ENCODE measurements at regions not wholly inside any gene's neighbourhood (a gene's known extent, or its start where the extent isn't known, plus 50 kb on each side); places are given as distances from the start of the nearest gene placed in this dataset.

- no peak overlapping the region for H3K27ac Mint-ChIP-seq
- intact Hi-C loops (cut with micrococcal nuclease): no loop called here
- ATAC-seq: no peak
These were observed 635.3 kb downstream of the CDH11 start for GRCh38 chr16:64486561-64486960.

DNA sequence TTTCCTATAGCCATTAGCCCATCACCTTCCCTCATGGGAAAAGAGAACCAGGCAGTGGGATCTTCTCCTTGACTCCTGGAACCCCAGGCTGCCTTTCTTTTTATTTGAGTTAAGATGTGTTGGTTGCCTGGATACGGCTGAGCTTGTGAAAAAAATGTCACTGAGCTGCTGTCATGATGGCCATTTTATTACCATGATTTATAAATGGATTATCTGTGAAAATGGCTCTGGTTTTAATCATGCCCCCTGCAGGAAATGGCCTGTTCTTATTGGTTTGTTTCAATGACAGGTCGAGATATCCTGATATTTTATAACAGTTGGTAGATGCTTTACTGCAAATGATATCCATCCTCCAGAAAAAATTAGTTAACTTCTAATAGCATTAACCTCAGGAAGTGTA is 640.4 kb downstream of the CDH11 start:
- Mint-ChIP-seq H3K4me1 (no peaks in the 10 kb centered on the region), H3K36me3 (peaks cover 16% of the 10 kb centered on the region), H3K9me3 (peaks cover 7 to 12% of the 10 kb centered on the region in 2 donors), H3K27ac (no peak overlapping the region), H3K27me3 (ENCODE audit: low read depth in 2 of 2) (no peaks in the 10 kb centered on the region), H3K4me3 (no peak overlapping the region)
- Histone ChIP-seq H3K4me3 (ENCODE audit: low read length) (no peak overlapping the region), H3K9me3 (ENCODE audit: control insufficient read depth, insufficient read depth, low read length) (no peaks in the 10 kb centered on the region), H3K36me3 (ENCODE audit: control insufficient read depth, insufficient read depth, low read length) (no peaks in the 10 kb centered on the region), H3K27ac (ENCODE audit: low read length) (no peak overlapping the region), H3K27me3 (ENCODE audit: control insufficient read depth, insufficient read depth, low read length) (no peaks in the 10 kb centered on the region), H3K4me1 (ENCODE audit: control insufficient read depth, insufficient read depth, low read length) (no peaks in the 10 kb centered on the region)
- intact Hi-C loops (cut with micrococcal nuclease): no loop called here
- TF ChIP-seq, protein P1, sequence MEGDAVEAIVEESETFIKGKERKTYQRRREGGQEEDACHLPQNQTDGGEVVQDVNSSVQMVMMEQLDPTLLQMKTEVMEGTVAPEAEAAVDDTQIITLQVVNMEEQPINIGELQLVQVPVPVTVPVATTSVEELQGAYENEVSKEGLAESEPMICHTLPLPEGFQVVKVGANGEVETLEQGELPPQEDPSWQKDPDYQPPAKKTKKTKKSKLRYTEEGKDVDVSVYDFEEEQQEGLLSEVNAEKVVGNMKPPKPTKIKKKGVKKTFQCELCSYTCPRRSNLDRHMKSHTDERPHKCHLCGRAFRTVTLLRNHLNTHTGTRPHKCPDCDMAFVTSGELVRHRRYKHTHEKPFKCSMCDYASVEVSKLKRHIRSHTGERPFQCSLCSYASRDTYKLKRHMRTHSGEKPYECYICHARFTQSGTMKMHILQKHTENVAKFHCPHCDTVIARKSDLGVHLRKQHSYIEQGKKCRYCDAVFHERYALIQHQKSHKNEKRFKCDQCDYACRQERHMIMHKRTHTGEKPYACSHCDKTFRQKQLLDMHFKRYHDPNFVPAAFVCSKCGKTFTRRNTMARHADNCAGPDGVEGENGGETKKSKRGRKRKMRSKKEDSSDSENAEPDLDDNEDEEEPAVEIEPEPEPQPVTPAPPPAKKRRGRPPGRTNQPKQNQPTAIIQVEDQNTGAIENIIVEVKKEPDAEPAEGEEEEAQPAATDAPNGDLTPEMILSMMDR (IDR thresholded peaks at IDR 0.05): no peak
- no peak for ATAC-seq
- 92% methylated on average over 1 of the region's 2 CpGs for WGBS (ENCODE audit: insufficient coverage)
- DNase-seq: no peak

More at GRCh38 chr16:64486561-64486960, 635.3 kb downstream of the CDH11 start:
- H3K4me3 Mint-ChIP-seq: no peak overlapping the region
- Histone ChIP-seq H3K9me3 (ENCODE audit: control insufficient read depth, insufficient read depth, low read length) (peaks cover 4% of the 10 kb centered on the region), H3K27me3 (ENCODE audit: control insufficient read depth, insufficient read depth, low read length) (no peaks in the 10 kb centered on the region), H3K4me1 (ENCODE audit: control insufficient read depth, insufficient read depth, low read length) (no peaks in the 10 kb centered on the region), H3K4me3 (ENCODE audit: low read length) (no peak overlapping the region), H3K27ac (ENCODE audit: low read length) (no peak overlapping the region), H3K36me3 (ENCODE audit: control insufficient read depth, insufficient read depth, low read length) (no peaks in the 10 kb centered on the region)
- TF ChIP-seq, protein P1 (IDR thresholded peaks at IDR 0.05): no peak
- WGBS (ENCODE audit: insufficient coverage): 75% methylated on average over 1 of the region's 1 CpG
- no peaks in the 10 kb centered on the region for H3K4me1 Mint-ChIP-seq
- no peak for DNase-seq
- peaks cover 7 to 23% of the 10 kb centered on the region in 2 donors for H3K9me3 Mint-ChIP-seq
- H3K36me3 Mint-ChIP-seq: peaks cover 14% of the 10 kb centered on the region
- no peaks in the 10 kb centered on the region for H3K27me3 Mint-ChIP-seq (ENCODE audit: low read depth in 2 of 2)

GRCh38 chr16:64478252-64478906 is 643.5 kb downstream of the CDH11 start:
- no peaks in the 10 kb centered on the region for H3K9me3 ChIP-seq (ENCODE audit: control insufficient read depth, insufficient read depth, low read length)
- Mint-ChIP-seq H3K27ac (no peak overlapping the region), H3K27me3 (ENCODE audit: low read depth in 2 of 2) (no peaks in the 10 kb centered on the region), H3K9me3 (peaks cover 8 to 11% of the 10 kb centered on the region in 2 donors), H3K4me1 (no peaks in the 10 kb centered on the region), H3K4me3 (no peak overlapping the region), H3K36me3 (peaks cover 19% of the 10 kb centered on the region)
- no peaks in the 10 kb centered on the region for H3K36me3 ChIP-seq (ENCODE audit: control insufficient read depth, insufficient read depth, low read length)
- TF ChIP-seq, protein P1 (IDR thresholded peaks at IDR 0.05): no peak
- no peak for ATAC-seq
- H3K4me3 ChIP-seq (ENCODE audit: low read length): no peak overlapping the region
- intact Hi-C loops (cut with micrococcal nuclease): no loop called here
- no peak for DNase-seq
- WGBS (ENCODE audit: insufficient coverage): 84% methylated on average over 5 of the region's 5 CpGs
- no peaks in the 10 kb centered on the region for H3K27me3 ChIP-seq (ENCODE audit: control insufficient read depth, insufficient read depth, low read length)
- H3K27ac ChIP-seq (ENCODE audit: low read length): no peak overlapping the region
- no peaks in the 10 kb centered on the region for H3K4me1 ChIP-seq (ENCODE audit: control insufficient read depth, insufficient read depth, low read length)

Measured in natural killer cell (primary cell).